VCaP (cell line): ENCODE measurements at regions not wholly inside any gene's neighbourhood (a gene's known extent, or its start where the extent isn't known, plus 50 kb on each side); places are given as distances from the start of the nearest gene placed in this dataset.

Experiments used
- H3K27ac ChIP-seq: fragments of 450-650 bp; 2 replicates; pipeline ENCODE4 v1.5.1; 2017
- CTCF ChIP-seq: fragments of 450-650 bp; conservative IDR thresholded peaks from 2 replicates; pipeline ENCODE4 v1.5.1; 2017; ENCODE audit warnings: mild to moderate bottlenecking, moderate library complexity

GRCh38 chr2:190119923-190120590 lies 57.5 kb upstream of the MSTN start:
- no peak for TF ChIP-seq CTCF
- no peak overlapping the region for H3K27ac ChIP-seq

- no peak overlapping the region for H3K27ac ChIP-seq
- no peak for TF ChIP-seq CTCF
These were observed 56.7 kb upstream of the MSTN start for GRCh38 chr2:190119257-190119656.

- no peak for TF ChIP-seq CTCF
- H3K27ac ChIP-seq, result no peak overlapping the region
These were observed 54.8 kb upstream of the MSTN start for GRCh38 chr2:190117305-190117704.

GRCh38 chr2:190113000-190113399 lies 50.5 kb upstream of the MSTN start:
- H3K27ac ChIP-seq, result no peak overlapping the region
- no peak for TF ChIP-seq CTCF
